MM.1S (cell line): ENCODE measurements at regions not wholly inside any gene's neighbourhood (a gene's known extent, or its start where the extent isn't known, plus 50 kb on each side); places are given as distances from the start of the nearest gene placed in this dataset.

Experiments
- DNase-seq: peaks from one replicate; pipeline ENCODE4 v3.0.0-alpha.2; 2015
- H2AFZ ChIP-seq: fragments of 300-600 bp; sonication (generic); 2 replicates; pipeline ENCODE4 v1.6.0; 2016; ENCODE audit warnings: antibody characterized with exemption, low read length
- H3F3A ChIP-seq: fragments of 300-600 bp; sonication (generic); 2 replicates; pipeline ENCODE4 v1.6.1; 2016; ENCODE audit warnings: mild to moderate bottlenecking, antibody characterized with exemption, low read length, moderate library complexity, mixed read lengths; ENCODE audit not compliant: insufficient read depth
- H3K27ac ChIP-seq: fragments of 300-600 bp; sonication (generic); 2 replicates; pipeline ENCODE4 v1.5.1; 2016; ENCODE audit warnings: mild to moderate bottlenecking, low read length
- H3K27me3 ChIP-seq: fragments of 300-600 bp; sonication (generic); replicated peaks from 2 replicates; pipeline ENCODE4 v1.6.0; 2016; ENCODE audit warnings: low read length; ENCODE audit not compliant: insufficient read depth
- H3K36me3 ChIP-seq: fragments of 300-600 bp; sonication (generic); replicated peaks from 2 replicates; pipeline ENCODE4 v1.6.1; 2016; ENCODE audit warnings: mild to moderate bottlenecking, low read length, mixed read lengths; ENCODE audit not compliant: insufficient read depth
- H3K4me1 ChIP-seq: fragments of 300-600 bp; sonication (generic); 2 replicates; pipeline ENCODE4 v1.6.1; 2016; ENCODE audit warnings: low read length, mixed read lengths
- H3K4me2 ChIP-seq: fragments of 300-600 bp; sonication (generic); 2 replicates; pipeline ENCODE4 v1.6.0; 2016; ENCODE audit warnings: low read depth, low read length
- H3K4me3 ChIP-seq: fragments of 300-600 bp; sonication (generic); 2 replicates; pipeline ENCODE4 v1.5.1; 2016; ENCODE audit warnings: low read length, mixed read lengths
- H3K79me2 ChIP-seq: fragments of 300-600 bp; sonication (generic); 2 replicates; pipeline ENCODE4 v1.6.1; 2016; ENCODE audit warnings: mixed run types, low read length, mixed read lengths
- H3K9ac ChIP-seq: fragments of 300-600 bp; sonication (generic); 2 replicates; pipeline ENCODE4 v1.6.1; 2016; ENCODE audit warnings: low read length, mixed read lengths
- H3K9me2 ChIP-seq: fragments of 300-600 bp; sonication (generic); replicated peaks from 2 replicates; pipeline ENCODE4 v1.6.1; 2016; ENCODE audit warnings: mild to moderate bottlenecking, low read length, mixed read lengths; ENCODE audit not compliant: insufficient read depth
- H3K9me3 ChIP-seq: fragments of 300-600 bp; sonication (generic); replicated peaks from 2 replicates; pipeline ENCODE4 v1.6.1; 2016; ENCODE audit warnings: mild to moderate bottlenecking, low read length, mixed read lengths; ENCODE audit not compliant: insufficient read depth
- H4K20me1 ChIP-seq: fragments of 300-600 bp; sonication (generic); 2 replicates; pipeline ENCODE4 v1.6.1; 2016; ENCODE audit warnings: mild to moderate bottlenecking, low read length, moderate library complexity, mixed read lengths; ENCODE audit not compliant: insufficient read depth
- EZH2 ChIP-seq: fragments of 300-600 bp; sonication (generic); optimal IDR thresholded peaks from 2 replicates; pipeline ENCODE3; 2017; ENCODE audit warnings: low read depth, mild to moderate bottlenecking, antibody characterized with exemption, low read length, mixed read lengths
- EZH2phosphoT487 ChIP-seq: fragments of 300-600 bp; sonication (generic); IDR thresholded peaks from 2 replicates; pipeline ENCODE4 v1.6.1; 2018; ENCODE audit warnings: antibody characterized with exemption, low read length
- TF ChIP-seq, protein P1 (sequence below): fragments of 300-600 bp; sonication (generic); IDR thresholded peaks from 2 replicates; pipeline ENCODE4 v1.5.1; 2016; ENCODE audit warnings: antibody characterized with exemption, low read length, mixed read lengths

DNA sequence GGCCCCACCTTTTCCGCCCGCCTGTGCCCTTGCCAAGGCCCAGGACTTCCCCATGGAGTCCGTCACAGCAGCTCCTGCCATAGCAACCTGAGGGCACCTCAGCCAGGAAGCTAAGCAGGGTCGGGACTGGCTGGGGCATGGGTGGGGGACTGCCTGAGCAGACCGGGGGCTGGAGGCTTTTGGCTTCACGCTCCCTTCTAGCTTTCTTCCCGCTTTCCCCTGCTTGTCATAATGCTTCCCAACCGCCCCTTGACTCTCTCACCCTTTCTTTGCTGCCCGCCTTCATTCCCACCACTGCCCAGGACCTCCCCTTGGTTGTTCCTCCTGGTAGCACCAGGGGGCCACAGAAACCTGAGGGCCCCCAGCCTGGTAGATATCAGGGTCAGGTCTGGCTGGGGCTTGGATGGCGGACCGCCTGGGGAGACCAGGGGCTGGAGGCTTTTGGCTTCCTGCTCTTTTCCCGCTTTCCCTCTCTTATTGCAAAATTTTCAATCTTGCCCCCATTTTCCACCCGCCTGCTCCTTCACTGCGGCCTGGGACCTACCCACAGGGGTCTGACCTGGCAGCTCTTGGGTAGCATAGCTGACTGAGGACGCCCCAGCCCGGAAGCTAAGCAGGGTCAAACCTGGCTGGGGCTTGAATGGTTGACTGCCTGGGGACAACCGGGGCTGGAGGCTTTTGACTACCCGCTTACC, 2287.7 kb downstream of the TP53TG3F start:
- Histone ChIP-seq H3K9me2 (no peaks in the 10 kb centered on the region), H3K36me3 (no peaks in the 10 kb centered on the region), H3K4me3 (no peak overlapping the region), H3K4me2 (no peak overlapping the region), H3K79me2 (no peaks in the 10 kb centered on the region), H3F3A (no peaks in the 10 kb centered on the region), H3K9ac (no peak overlapping the region), H3K27ac (no peak overlapping the region), H3K9me3 (no peaks in the 10 kb centered on the region), H4K20me1 (no peaks in the 10 kb centered on the region), H2AFZ (no peak overlapping the region), H3K27me3 (no peaks in the 10 kb centered on the region), H3K4me1 (no peaks in the 10 kb centered on the region)
- DNase-seq, result no peak
- TF ChIP-seq EZH2 (no peak), EZH2phosphoT487 (no peak)
- TF ChIP-seq, protein P1, sequence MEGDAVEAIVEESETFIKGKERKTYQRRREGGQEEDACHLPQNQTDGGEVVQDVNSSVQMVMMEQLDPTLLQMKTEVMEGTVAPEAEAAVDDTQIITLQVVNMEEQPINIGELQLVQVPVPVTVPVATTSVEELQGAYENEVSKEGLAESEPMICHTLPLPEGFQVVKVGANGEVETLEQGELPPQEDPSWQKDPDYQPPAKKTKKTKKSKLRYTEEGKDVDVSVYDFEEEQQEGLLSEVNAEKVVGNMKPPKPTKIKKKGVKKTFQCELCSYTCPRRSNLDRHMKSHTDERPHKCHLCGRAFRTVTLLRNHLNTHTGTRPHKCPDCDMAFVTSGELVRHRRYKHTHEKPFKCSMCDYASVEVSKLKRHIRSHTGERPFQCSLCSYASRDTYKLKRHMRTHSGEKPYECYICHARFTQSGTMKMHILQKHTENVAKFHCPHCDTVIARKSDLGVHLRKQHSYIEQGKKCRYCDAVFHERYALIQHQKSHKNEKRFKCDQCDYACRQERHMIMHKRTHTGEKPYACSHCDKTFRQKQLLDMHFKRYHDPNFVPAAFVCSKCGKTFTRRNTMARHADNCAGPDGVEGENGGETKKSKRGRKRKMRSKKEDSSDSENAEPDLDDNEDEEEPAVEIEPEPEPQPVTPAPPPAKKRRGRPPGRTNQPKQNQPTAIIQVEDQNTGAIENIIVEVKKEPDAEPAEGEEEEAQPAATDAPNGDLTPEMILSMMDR, result no peak

DNA sequence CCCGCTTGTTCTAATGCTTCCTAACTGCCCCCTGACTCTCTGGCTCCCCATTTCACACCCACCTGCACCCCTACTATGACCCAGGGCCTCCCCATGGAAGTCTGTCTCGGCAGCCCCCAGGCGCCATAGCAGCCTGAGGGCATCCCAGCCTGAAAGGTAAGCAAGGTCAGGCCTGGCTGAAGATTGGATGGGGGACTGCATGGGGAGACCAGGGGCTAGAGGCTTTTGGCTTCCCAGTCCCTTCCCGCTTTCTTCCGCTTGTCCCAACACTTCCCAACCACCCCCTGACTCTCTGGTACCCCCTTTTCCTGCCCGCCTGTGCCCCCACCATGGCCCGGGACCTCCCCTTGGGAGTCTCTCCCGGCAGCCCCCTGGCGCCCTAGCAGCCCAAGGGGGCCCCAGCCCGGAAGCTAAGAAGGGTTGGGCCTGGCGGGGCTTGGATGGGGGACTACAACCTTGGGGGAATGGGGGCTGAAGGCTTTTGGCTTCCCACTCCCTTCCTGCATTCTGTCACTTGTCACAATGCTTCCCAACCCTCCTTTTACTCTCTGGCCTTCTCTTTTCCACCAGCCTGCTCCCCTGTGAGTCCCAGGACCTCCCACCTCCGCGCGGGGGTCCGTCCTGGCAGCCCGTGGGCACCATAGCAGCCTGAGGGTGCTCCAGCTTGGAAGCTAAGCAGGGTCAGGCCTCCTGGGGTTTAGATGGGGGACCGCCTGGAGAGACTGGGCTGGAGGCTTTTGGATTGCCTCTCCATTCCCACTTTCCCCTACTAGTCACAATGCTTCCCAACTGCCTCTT, 2288.4 kb downstream of the TP53TG3F start:
- Histone ChIP-seq H3K27ac (no peak overlapping the region), H3K79me2 (no peaks in the 10 kb centered on the region), H3F3A (no peaks in the 10 kb centered on the region), H3K4me3 (no peak overlapping the region), H3K27me3 (no peaks in the 10 kb centered on the region), H3K9ac (no peak overlapping the region), H3K9me2 (no peaks in the 10 kb centered on the region), H3K4me2 (no peak overlapping the region), H3K36me3 (no peaks in the 10 kb centered on the region), H4K20me1 (no peaks in the 10 kb centered on the region), H3K4me1 (no peaks in the 10 kb centered on the region), H2AFZ (no peak overlapping the region), H3K9me3 (no peaks in the 10 kb centered on the region)
- TF ChIP-seq, protein P1, result no peak
- TF ChIP-seq EZH2 (no peak), EZH2phosphoT487 (no peak)
- DNase-seq, result no peak

DNA sequence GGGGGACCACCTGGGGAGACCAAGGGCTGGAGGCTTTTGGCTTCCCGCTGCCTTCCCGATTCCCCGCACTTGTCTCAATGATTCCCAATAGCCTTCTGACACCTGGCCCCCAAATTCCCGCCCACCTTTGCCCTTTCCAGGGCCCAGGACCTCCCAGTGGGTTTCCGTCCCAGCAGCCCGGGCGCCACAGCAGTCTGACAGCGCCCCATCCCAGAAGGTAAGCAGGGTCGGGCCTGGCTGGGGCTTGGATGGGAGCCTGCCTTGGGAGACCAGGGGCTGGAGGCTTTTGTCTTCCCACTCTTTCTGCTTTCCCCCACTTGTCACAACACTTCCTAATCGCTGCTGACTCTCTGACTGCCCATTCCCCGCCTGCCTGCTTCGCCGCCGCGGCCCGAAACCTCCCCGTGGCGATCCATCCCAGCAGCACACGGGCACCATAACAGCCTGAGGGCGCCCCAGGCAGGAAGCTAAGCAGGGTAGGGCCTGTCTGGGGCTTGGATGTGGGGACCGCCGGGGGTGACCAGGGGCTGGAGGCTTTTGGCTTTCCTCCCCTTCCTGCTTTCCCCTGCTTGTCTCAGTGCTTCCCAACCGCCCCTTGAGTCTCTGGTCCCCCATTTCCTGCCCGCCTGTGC, 2289.3 kb downstream of the TP53TG3F start:
- Histone ChIP-seq H4K20me1 (no peaks in the 10 kb centered on the region), H3K9me2 (no peaks in the 10 kb centered on the region), H3K4me2 (no peak overlapping the region), H3K36me3 (no peaks in the 10 kb centered on the region), H3K4me1 (no peaks in the 10 kb centered on the region), H3K27ac (no peak overlapping the region), H3K9me3 (no peaks in the 10 kb centered on the region), H3K79me2 (no peaks in the 10 kb centered on the region), H2AFZ (no peak overlapping the region), H3K4me3 (no peak overlapping the region), H3K27me3 (no peaks in the 10 kb centered on the region), H3F3A (no peaks in the 10 kb centered on the region), H3K9ac (no peak overlapping the region)
- TF ChIP-seq, protein P1, result no peak
- TF ChIP-seq EZH2phosphoT487 (no peak), EZH2 (no peak)
- no peak for DNase-seq
